Activated CD4-positive, CD25-positive, alpha-beta regulatory T cell treated with anti-CD3 and anti-CD28 coated beads, Interleukin-2, amount 50 U/mL, for 72 hours (primary cell): ENCODE measurements at regions not wholly inside any gene's neighbourhood (a gene's known extent, or its start where the extent isn't known, plus 50 kb on each side); places are given as distances from the start of the nearest gene placed in this dataset.
"Not testable (repeated sequence)": the region's sequence is repeated elsewhere in the genome, so short reads cannot be mapped to it uniquely, and the experiment has no call there.

Experiments
- DNase-seq: peaks from one replicate; pipeline ENCODE4 v3.0.0; 2021

- DNase-seq: no peak
These were observed 130.6 kb upstream of the TGFBR2 start for GRCh38 chr3:30475809-30476178.

GRCh38 chr3:30476368-30477084 is 129.9 kb upstream of the TGFBR2 start:
- no peak for DNase-seq

- no peak for DNase-seq
These were observed 129.1 kb upstream of the TGFBR2 start for GRCh38 chr3:30477149-30477921.

GRCh38 chr3:30479737-30480136 is 126.7 kb upstream of the TGFBR2 start:
- not testable (repeated sequence) for DNase-seq

GRCh38 chr3:30480156-30480555 is 126.2 kb upstream of the TGFBR2 start:
- not testable (repeated sequence) for DNase-seq

- no peak for DNase-seq
These were observed 125.8 kb upstream of the TGFBR2 start for GRCh38 chr3:30480587-30480986.

- DNase-seq: no peak
These were observed 125.2 kb upstream of the TGFBR2 start for GRCh38 chr3:30481241-30481640.

GRCh38 chr3:30484229-30484628 is 122.2 kb upstream of the TGFBR2 start:
- DNase-seq: not testable (repeated sequence)

- no peak for DNase-seq
These were observed 120.0 kb upstream of the TGFBR2 start for GRCh38 chr3:30486368-30486767.

GRCh38 chr3:30488070-30488756 is 118.2 kb upstream of the TGFBR2 start:
- no peak for DNase-seq

GRCh38 chr3:30492322-30493192 is 113.8 kb upstream of the TGFBR2 start:
- no peak for DNase-seq

- DNase-seq: no peak
These were observed 112.5 kb upstream of the TGFBR2 start for GRCh38 chr3:30493911-30494311.

GRCh38 chr3:30495172-30496065 is 111.0 kb upstream of the TGFBR2 start:
- DNase-seq: no peak

- DNase-seq: no peak
These were observed 110.1 kb upstream of the TGFBR2 start for GRCh38 chr3:30496066-30496966.

- no peak for DNase-seq
These were observed 107.8 kb upstream of the TGFBR2 start for GRCh38 chr3:30498587-30498967.

GRCh38 chr3:30500666-30501399 is 105.6 kb upstream of the TGFBR2 start:
- DNase-seq: no peak

GRCh38 chr3:30501526-30501925 is 104.9 kb upstream of the TGFBR2 start:
- DNase-seq: no peak

- DNase-seq: no peak
These were observed 104.2 kb upstream of the TGFBR2 start for GRCh38 chr3:30502051-30502741.

GRCh38 chr3:30502742-30503073 is 103.7 kb upstream of the TGFBR2 start:
- no peak for DNase-seq

- no peak for DNase-seq
These were observed 103.0 kb upstream of the TGFBR2 start for GRCh38 chr3:30503446-30503845.
